SK-N-SH treated with all-trans-retinoic acid at 6 μM for 48 hours (cell line): ENCODE measurements at regions not wholly inside any gene's neighbourhood (a gene's known extent, or its start where the extent isn't known, plus 50 kb on each side); places are given as distances from the start of the nearest gene placed in this dataset.
"Not testable (repeated sequence)": the region's sequence is repeated elsewhere in the genome, so short reads cannot be mapped to it uniquely, and the experiment has no call there.

ENCODE experiments used
- ATAC-seq: fragments of 200-7000 bp; cut with Tn5 transposase; 3 replicates; pipeline ENCODE4 v1.9.1; 2020; ENCODE audit warnings: mild to moderate bottlenecking, moderate library complexity
- BACH2 ChIP-seq: fragments of 250-450 bp; sonication (Bioruptor Pico); IDR thresholded peaks from 2 replicates; pipeline ENCODE4 v1.9.0; 2021; ENCODE audit warnings: mild to moderate bottlenecking, borderline replicate concordance
- CSDC2 ChIP-seq: fragments of 250-450 bp; sonication (Bioruptor Pico); IDR thresholded peaks from 2 replicates; pipeline ENCODE4 v1.5.0; 2020; ENCODE audit warnings: mild to moderate bottlenecking, moderate library complexity
- ESRRG ChIP-seq: fragments of 250-450 bp; sonication (Bioruptor Pico); IDR thresholded peaks from 2 replicates; pipeline ENCODE4 v1.6.1; 2021; ENCODE audit warnings: mild to moderate bottlenecking
- GLIS3 ChIP-seq: fragments of 250-450 bp; sonication (Bioruptor Pico); IDR thresholded peaks from 2 replicates; pipeline ENCODE4 v1.5.0; 2020; ENCODE audit warnings: mild to moderate bottlenecking, moderate library complexity
- ISL1 ChIP-seq: fragments of 250-450 bp; sonication (Bioruptor Pico); IDR thresholded peaks from 2 replicates; pipeline ENCODE4 v2.1.2; 2022; ENCODE audit warnings: mild to moderate bottlenecking, moderate library complexity
- OSR1 ChIP-seq: fragments of 250-450 bp; sonication (Bioruptor Pico); IDR thresholded peaks from 2 replicates; pipeline ENCODE4 v1.8.0; 2022; ENCODE audit warnings: moderate library complexity, mild to moderate bottlenecking, inconsistent platforms
- PPARA ChIP-seq: fragments of 250-450 bp; sonication (Bioruptor Pico); IDR thresholded peaks from 2 replicates; pipeline ENCODE4 v1.5.0; 2020; ENCODE audit warnings: mild to moderate bottlenecking, borderline replicate concordance
- RARB ChIP-seq: fragments of 250-450 bp; sonication (Bioruptor Pico); IDR thresholded peaks from 2 replicates; pipeline ENCODE4 v1.8.0; 2021; ENCODE audit warnings: mild to moderate bottlenecking, moderate library complexity
- TCF4 ChIP-seq: fragments of 250-450 bp; sonication (Bioruptor Pico); IDR thresholded peaks from 2 replicates; pipeline ENCODE4 v1.8.0; 2021; ENCODE audit warnings: mild to moderate bottlenecking, moderate library complexity, borderline replicate concordance
- ZC3H10 ChIP-seq: fragments of 250-450 bp; sonication (Bioruptor Pico); IDR thresholded peaks from 2 replicates; pipeline ENCODE4 v1.5.1; 2021; ENCODE audit warnings: mild to moderate bottlenecking, moderate library complexity
- ZFP3 ChIP-seq: fragments of 250-450 bp; sonication (Bioruptor Pico); IDR thresholded peaks from 2 replicates; pipeline ENCODE4 v1.5.0; 2020; ENCODE audit warnings: mild to moderate bottlenecking, moderate library complexity
- ZFP30 ChIP-seq: fragments of 450-650 bp; formaldehyde crosslinking; IDR thresholded peaks from 2 replicates; pipeline ENCODE4 v1.5.0; 2022; ENCODE audit warnings: mild to moderate bottlenecking, moderate library complexity
- ZNF565 ChIP-seq: fragments of 450-650 bp; formaldehyde crosslinking; conservative IDR thresholded peaks from 2 replicates; pipeline ENCODE4 v1.5.0; 2020; ENCODE audit warnings: low read depth, mild to moderate bottlenecking, moderate library complexity
- ZNF70 ChIP-seq: fragments of 450-650 bp; formaldehyde crosslinking; IDR thresholded peaks from 2 replicates; pipeline ENCODE4 v1.5.0; 2020; ENCODE audit warnings: mild to moderate bottlenecking, moderate library complexity
- ZNF8 ChIP-seq: fragments of 450-650 bp; formaldehyde crosslinking; IDR thresholded peaks from 2 replicates; pipeline ENCODE4 v1.5.0; 2020; ENCODE audit warnings: mild to moderate bottlenecking, moderate library complexity
- TF ChIP-seq, protein P1 (sequence below): fragments of 250-450 bp; sonication (Bioruptor Pico); IDR thresholded peaks from 2 replicates; pipeline ENCODE4 v1.8.0; 2020; ENCODE audit warnings: mild to moderate bottlenecking, moderate library complexity, borderline replicate concordance
- TF ChIP-seq, protein P2 (sequence below): fragments of 250-450 bp; sonication (Bioruptor Pico); IDR thresholded peaks from 2 replicates; pipeline ENCODE4 v1.8.0; 2021; ENCODE audit warnings: low read depth, mild to moderate bottlenecking, moderate library complexity, borderline replicate concordance

DNA sequence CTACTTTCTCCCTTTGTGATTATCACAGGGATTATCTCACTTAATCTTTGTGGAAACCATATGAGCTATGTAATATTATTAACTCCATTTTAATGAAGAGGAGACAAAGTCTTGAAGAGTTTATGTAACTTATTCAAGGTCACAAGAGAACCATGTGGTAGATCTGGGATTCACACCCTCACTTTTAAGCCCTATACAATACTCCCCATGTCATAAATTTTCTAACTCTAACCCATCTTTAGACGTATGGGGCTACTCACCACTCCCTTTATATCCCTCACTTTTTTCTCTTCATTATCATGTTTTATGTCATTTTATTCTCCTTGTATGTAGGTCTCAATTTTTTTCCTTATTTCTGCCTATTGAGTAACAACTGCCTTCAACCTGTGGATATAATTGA is 126.4 kb upstream of the AHI1 start:
- no peak for ATAC-seq
- TF ChIP-seq ZFP30 (CRISPR knock-in tag) (no peak), ESRRG (no peak)

DNA sequence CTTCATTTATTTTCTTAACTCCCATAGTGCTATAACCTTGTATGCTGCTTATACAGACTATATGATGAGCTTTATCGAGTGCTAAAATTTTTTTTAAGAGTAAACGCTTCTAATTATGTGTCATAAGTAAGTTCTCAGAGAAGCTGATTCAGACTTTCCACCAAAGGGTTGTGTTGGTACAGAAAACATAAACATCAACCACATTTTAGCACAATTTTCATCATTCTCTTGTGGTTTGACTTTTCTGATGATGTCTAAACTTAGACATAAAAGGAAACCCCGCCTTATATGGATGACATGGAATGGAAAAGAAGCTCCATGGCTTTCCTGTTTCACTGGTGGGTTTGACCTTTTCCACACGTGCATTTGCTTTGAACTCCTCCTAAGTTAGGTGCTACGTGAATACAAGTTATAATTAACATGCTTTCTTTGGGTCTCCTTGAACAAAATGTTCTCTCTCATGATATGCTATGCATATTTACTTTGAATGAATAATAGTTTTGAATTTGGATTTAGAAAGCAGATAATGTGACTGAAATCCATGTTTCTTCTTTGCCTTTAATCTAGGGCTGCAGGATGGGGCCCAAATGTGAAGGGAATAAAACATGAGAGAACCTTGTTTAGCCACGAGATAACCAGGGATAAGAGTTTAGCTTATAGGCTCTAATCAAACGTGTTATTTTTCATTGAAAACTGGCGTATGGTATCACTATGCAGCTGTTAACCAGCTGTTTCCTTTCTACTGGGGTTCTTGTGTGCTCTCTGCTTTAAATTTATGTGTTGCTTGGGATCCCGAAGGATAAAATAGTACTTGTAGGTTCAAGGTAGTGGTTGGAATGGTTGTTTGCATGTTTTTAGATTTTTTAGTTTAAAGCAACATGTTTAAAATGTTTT is 127.1 kb upstream of the AHI1 start:
- TF ChIP-seq OSR1 (CRISPR knock-in tag) = no peak
- TF ChIP-seq RARB (CRISPR knock-in tag) = no peak
- ATAC-seq = no peak

DNA sequence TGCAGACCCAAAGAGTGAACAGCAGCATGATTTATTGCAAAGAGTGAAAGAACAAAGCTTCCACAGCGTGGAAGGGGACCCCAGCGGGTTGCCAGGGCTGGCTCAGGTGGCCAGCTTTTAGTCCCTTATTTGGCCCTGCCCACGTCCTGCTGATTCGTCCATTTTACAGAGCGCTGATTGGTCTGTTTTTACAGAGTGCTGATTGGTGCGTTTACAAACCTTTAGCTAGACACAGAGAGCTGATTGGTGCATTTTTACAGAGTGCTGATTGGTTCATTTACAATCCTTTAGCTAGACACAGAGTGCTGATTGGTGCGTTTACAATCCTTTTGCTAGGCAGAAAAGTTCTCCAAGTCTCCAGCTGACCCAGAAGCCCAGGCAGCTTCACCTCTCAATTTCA is 128.5 kb upstream of the AHI1 start:
- not testable (repeated sequence) for ATAC-seq

DNA sequence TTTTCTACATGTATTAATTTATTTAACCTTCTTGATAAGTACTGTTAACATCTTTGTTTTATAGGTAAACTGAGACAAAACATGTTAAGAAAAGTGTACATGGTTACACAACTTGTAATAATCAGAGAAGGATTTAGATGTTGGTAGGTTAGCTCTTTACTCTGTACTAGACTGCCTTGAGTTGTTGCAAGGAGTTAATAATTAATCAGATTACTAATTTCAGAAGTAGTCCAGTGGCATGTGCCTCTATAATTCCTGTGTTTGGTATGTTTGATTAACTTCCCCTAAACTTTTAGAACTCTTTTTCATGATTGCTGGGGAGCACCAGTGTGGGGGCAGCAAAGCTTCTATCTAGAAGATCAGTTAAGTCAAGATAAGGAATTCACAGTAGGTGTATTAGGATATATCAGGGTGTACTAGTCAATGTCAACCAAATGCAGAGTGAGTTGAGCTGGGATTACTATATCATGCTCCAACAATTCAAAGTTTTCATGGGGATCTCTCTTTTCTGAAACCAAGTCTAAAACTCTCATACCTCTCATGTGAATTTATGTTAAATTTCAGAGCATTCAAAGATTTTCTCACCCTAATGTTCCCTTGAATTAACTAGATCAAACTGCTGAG is 129.7 kb upstream of the AHI1 start:
- no peak for ATAC-seq
- TF ChIP-seq ZNF70 (CRISPR knock-in tag) = no peak
- TF ChIP-seq PPARA (CRISPR knock-in tag) = no peak
- TF ChIP-seq TCF4 = no peak
- TF ChIP-seq, protein P1, sequence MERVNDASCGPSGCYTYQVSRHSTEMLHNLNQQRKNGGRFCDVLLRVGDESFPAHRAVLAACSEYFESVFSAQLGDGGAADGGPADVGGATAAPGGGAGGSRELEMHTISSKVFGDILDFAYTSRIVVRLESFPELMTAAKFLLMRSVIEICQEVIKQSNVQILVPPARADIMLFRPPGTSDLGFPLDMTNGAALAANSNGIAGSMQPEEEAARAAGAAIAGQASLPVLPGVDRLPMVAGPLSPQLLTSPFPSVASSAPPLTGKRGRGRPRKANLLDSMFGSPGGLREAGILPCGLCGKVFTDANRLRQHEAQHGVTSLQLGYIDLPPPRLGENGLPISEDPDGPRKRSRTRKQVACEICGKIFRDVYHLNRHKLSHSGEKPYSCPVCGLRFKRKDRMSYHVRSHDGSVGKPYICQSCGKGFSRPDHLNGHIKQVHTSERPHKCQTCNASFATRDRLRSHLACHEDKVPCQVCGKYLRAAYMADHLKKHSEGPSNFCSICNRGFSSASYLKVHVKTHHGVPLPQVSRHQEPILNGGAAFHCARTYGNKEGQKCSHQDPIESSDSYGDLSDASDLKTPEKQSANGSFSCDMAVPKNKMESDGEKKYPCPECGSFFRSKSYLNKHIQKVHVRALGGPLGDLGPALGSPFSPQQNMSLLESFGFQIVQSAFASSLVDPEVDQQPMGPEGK = no peak

DNA sequence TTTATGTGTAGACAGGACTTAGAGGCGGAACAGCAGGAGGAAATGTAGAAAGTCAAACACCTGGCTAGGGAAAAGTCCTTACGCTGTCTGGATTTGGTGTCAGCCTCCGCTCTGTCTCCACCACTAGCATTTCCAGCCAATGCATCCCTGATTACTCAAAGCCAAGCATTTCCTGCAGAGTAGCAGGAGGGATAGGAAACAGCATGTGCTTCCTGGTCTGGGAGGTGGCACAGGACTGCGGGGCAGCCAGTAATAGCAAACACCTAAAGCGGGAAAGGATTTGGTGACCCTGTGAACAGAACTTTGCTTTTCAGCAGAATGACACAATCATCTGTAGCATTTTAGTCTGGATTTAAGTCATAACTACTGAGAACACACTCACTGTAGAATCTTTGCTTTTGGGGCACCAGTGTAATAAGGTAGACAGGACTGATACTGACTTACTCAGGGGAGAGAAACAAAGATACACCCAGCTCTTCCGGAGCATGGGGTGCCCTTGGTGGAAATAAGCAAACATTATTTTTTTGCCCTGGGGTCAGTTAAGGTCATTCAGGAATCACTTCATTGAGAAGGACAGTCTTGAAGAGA is 133.3 kb upstream of the AHI1 start:
- no peak for ATAC-seq

DNA sequence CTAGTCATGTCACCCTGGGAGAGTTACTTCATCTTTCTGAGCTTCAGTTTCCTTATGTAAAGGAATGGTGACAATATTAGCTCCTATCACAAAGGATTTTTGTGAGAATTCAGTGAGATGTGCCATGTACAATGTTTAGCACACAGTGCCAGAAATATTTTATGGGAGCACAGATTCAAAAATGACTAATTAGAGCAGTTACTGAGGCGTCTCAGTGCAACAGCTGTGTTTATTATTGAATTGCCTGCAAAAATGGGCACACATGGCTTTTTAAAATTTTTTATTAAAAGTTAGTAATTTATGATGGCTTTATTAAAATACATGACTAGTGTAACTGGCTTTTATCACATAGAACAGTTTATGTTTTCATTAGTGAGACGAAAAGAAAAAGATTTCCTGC is 134.3 kb upstream of the AHI1 start:
- ATAC-seq = no peak

More for the DNA sequence above, 133.3 kb upstream of the AHI1 start:
- no peak for TF ChIP-seq CSDC2 (CRISPR knock-in tag)

DNA sequence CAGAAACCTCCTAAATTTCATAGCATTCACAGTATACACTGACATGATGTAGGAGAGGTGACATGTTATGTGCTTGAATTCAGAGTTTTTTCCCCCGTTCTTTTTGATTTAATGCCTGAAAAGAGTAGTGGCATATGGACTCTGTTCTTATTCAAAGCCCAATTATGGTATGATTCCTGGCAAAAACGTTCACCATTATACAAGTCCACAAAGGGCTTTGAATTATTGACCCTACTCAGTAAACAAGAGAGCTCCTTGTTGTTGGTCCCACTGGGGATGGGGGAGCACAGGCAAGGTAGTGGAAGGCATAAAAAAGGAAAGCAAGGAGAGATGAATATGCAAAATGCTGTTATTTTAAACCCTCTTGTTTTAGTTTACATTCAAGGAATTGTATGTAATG is 136.0 kb upstream of the AHI1 start:
- ATAC-seq = no peak
- TF ChIP-seq, protein P1 = no peak
- TF ChIP-seq ZNF70 (CRISPR knock-in tag) (no peak), TCF4 (no peak), ISL1 (CRISPR knock-in tag) (no peak), CSDC2 (CRISPR knock-in tag) (no peak), ZNF8 (CRISPR knock-in tag) (no peak)
- TF ChIP-seq, protein P2, sequence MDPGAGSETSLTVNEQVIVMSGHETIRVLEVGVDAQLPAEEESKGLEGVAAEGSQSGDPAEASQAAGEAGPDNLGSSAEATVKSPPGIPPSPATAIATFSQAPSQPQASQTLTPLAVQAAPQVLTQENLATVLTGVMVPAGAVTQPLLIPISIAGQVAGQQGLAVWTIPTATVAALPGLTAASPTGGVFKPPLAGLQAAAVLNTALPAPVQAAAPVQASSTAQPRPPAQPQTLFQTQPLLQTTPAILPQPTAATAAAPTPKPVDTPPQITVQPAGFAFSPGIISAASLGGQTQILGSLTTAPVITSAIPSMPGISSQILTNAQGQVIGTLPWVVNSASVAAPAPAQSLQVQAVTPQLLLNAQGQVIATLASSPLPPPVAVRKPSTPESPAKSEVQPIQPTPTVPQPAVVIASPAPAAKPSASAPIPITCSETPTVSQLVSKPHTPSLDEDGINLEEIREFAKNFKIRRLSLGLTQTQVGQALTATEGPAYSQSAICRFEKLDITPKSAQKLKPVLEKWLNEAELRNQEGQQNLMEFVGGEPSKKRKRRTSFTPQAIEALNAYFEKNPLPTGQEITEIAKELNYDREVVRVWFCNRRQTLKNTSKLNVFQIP (CRISPR knock-in tag) = no peak
- TF ChIP-seq, all 23 proteins: peak for 0

More for the DNA sequence above, 134.3 kb upstream of the AHI1 start:
- no peak for TF ChIP-seq ESRRG
- no peak for TF ChIP-seq ZFP3
- no peak for TF ChIP-seq BACH2 (CRISPR knock-in tag)
- TF ChIP-seq, protein P2 (CRISPR knock-in tag) = no peak
- TF ChIP-seq ZNF8 (CRISPR knock-in tag) = no peak
- no peak for TF ChIP-seq GLIS3 (CRISPR knock-in tag)
- TF ChIP-seq, protein P1 = no peak
- TF ChIP-seq ZC3H10 (CRISPR knock-in tag) = no peak
- no peak for TF ChIP-seq ZNF565 (CRISPR knock-in tag)
